Renal cortical epithelial cell (primary cell): ENCODE measurements at regions not wholly inside any gene's neighbourhood (a gene's known extent, or its start where the extent isn't known, plus 50 kb on each side); places are given as distances from the start of the nearest gene placed in this dataset.
A peak's percentile ranks its signal among the peaks of the same experiment; 100 is the strongest.

Experiments used
- DNase-seq: peaks from one replicate; pipeline ENCODE4 v3.0.0-alpha.2; 2011; ENCODE audit warnings: low read depth

DNA sequence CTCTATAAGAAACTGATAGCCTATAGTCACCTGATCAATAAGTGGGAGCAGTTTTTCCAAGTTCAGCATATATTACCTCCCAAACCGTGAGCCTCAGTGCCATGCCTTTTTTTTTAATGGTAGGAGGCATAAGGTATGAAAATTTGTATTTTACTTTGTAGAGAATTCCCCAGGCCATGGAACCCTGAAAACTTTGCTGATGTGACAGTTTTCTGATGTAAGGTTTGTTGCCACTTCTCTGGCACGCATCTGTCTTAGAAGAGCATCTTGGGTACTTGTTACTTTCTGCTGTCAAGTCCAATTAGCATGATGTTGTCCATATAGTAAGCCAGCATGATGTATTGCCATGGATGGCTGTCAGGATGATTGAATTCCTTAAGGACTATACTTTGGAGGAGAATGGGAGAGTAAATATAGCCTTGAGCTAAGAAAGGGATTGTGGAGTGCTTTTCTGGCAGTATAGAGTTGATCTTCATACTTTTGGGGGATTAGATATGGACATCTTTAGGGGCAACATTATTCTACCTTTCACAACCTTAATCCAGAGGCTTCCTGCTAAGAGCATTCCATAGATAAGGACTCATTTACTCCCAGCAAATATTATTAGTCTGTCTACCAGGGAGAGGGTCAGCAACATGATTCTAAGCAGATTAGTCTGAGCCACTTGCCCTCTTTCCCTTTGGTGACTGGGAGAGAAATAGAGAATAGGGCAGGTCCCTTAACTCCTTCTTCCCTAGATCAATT is 389.6 kb downstream of the YTHDC2 start:
- no peak for DNase-seq

DNA sequence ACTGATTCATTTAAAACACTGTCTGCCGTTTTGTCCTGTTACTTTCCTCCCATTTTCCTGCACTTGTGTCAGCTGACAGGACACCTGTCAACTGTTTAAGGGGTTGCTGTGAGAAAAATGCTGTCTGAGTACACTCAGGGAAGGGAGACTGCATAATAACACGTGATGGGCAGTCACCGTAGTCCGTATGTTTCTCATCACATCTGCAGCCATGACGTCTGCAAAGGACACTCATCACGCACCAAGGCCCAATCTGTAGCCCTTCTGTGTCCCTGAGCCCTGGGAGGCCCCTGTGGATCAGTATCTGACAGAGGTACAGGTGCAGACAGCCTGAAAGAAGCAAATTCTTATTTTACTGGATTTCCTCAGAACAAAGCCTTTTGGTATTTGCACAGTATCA is 396.3 kb downstream of the YTHDC2 start:
- DNase-seq, result no peak

DNA sequence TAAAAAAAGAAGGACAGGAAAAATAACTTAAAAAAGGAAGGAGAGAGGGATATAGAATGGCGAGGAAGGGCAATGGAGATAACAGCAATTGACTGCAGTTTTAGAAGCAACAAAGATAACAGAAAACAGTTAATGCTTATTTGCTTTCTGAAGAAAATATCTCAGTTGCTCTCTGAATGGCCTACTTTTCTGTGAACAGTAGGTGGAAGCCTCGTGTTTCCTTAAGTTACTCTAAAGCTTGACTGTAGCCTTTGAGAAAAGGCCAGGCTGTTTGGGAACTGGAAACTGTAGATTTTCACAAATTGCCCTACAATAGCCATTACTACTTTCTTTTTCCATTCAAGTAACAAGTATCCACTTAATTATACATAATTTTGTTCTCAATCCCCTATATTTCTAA is 404.5 kb downstream of the YTHDC2 start:
- no peak for DNase-seq

DNA sequence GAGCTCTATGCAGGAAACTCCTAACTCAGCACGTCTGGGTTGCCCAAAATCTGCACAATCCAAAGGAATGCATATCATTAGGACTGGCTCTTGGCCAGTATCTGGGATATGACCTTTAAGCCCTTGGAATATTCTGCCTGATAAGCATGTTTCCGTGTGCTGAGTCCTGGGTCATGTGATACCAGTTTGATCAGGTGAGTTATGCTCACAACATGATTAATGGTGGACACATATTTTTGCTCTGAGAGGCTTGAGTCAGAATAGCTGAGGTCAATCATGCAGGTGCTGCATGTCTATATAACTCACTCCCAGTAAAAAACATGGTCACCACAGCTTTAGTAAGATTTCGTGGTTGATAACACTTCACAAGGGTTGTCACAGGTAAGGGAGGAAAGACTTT is 408.8 kb downstream of the YTHDC2 start:
- peak; percentile 10 for DNase-seq

DNA sequence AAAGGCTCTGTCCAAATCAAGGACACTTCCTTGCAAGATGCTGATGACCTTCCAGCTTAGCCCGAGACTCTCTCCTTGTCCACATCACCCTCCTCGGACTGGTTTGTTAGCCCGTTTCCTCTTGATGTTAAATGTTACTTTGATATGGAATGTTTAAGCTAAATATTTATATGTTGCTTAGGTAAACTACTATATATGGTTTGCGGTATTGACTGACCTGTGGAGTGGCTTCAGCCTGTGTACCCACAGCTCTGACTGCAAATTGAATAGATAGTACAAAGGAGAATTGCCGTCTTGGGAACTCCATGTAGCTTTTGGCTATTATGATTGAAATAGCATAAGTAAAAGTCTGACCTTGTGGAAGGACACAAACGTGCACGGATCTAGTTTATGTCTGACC is 422.0 kb downstream of the YTHDC2 start:
- DNase-seq, result no peak

DNA sequence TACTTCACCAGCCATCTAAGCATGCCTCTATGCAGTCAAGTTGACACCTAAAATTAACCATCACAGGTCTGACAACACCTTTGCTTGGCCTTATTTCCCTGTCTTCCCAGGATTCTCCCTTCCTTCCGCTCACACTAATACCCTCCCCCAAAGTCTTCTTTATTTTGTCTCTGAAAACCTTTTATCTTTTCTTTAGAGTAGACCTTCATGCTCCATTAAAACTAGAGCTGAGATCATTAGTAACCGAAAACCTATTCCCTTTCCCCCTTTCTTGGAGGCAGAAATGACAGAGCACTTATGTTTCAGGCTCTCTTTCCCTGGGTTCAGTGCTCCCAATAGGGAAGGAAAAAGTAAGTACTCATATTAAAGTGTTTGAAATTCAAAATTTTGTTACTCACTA is 423.8 kb downstream of the YTHDC2 start:
- DNase-seq, result no peak

DNA sequence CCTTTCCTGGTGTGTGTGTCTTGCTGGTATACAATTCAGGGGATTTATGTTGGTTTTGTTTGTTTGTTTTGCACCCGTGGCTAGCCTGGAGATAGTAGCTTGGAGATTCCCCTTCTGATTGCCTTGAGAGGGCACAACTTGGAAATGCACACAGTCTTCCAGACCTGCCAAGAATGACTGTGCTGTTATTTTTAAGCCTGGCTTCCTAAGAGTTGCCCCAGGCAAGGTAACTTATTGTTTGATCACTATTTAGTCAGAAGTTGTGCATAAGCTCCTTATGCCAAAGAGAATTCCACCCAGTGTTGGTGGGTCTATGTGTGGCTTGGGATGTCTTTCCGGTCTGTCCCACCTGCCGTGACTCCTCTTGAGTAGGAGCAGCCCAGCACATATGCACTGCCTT is 421.9 kb upstream of the KCNN2 start:
- no peak for DNase-seq

DNA sequence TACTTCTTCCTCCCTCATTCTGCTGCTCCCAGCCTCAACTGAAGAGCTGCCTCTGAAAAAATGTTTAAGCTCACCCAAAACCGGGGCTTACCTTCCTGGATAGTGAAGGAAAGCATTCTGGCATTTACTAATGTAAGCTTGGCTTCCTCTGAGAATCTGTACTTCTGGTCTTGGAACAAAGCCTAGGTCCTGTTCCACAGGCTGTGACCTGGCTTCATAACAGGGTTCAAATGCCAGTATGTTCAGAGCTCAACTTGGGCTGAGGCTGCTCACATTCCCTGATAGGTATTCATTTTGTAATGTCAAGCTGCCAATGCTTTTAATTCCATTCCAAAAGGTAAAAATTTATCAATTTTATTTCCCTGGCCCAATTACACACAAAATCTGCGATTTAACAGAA is 411.7 kb upstream of the KCNN2 start:
- no peak for DNase-seq

DNA sequence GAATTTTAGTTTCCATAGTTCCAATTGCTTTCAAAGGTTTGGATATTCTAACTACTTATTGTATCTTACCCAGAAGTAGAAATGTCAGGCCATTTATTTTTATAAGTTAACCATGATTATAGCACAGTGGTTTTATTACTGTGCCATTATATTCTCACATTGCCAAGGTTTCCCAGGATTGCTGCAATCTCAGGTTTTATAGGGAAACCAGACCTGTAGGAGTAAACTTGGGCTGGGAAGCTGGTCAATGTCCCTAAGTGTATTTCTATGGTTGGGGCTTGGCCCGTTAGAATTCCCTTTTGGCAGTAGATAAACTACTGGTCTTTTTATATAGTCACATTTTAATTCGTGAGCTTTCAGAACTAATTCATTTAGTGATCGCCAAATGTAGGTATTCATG is 396.6 kb upstream of the KCNN2 start:
- no peak for DNase-seq

DNA sequence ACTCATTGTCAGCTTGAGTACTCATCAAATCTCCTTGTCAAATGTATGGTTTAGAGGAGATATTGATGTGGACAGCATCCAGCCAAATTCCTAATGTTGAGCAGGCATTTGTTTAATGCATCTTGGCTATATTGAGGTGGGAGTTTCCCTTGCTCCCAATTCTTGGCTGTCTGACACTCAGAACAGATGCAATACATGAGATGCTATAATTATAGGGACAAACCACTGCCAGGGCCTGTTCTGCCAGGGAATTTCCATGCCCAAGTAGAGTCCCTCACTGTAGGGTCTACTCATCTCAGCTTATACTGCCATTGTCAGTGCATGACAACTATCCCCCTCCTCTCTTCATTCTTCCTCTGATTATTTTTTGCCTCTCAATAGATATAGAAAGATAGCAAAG is 392.0 kb upstream of the KCNN2 start:
- DNase-seq, result no peak

DNA sequence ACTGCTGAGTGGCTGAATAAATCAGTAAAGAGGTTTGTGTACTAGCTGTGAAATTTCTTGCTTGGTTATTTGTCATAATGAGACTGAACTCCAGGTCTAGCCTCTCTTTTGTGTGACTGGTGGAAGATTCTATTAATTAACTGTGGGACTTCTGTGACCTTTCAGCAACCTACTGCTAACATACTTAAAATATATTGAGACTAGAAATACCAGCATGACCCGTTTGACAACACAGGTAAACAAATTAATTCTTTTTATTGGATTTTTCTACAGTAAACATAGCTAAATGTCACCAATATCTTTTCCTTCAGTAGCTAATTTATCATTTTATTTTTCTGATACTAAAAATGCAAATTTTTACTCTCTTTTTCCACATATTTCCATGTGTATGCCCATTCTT is 390.4 kb upstream of the KCNN2 start:
- no peak for DNase-seq

DNA sequence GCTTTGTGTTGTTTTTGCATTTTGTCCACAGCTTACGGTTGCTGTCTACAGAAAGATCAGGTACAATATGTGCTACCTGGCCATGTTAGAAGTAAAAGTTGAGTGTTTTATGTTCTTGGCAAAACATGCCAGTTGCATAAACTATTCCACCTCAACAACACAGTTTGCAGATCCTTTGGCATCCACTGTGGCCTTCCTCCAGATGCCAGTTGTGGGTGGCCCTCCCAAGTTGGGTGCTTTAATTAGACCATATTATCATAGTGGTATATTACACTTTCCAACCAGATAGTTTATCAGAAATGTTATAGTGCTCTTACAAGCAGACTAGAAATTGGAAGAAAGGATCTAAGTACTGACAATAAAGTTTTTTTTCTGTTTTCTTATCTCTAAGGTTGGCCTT is 386.9 kb upstream of the KCNN2 start:
- DNase-seq, result no peak

DNA sequence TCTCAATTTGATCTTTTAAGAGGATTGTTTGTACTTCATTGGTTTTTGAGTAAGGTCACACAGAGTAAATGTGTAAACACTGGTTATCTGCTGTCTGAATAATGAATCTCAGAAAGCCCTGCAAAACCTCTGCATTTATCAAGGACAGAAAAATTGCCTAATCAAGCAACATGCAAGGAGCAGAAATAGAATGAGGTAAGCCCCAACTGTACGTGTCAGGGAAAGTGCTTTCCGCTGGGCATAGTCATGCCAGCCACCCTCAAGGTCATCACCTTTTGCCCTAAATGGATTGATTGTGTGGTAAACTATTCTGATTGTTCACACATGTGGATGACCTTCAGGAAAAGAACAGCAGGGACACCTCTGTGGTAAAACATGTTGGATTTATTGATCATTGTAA is 376.9 kb upstream of the KCNN2 start:
- no peak for DNase-seq

DNA sequence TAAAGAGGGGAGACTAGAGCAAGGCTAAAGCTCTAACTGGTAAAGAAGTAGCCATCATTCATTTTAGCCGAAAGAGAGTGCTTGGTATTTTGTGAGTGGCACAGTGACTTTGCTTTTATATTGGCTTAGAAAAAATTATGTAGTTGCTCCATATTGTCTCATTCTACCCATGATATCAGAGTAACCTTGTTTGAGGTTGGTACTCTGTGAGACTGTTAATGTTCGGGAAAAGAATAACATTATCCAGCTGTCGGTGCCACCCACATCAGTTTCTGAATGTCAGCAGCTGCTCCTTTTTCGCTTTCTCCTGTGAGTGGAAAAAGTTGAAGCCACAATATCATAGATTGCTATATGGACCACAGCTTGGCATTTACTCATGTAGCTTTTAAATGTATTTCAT is 376.4 kb upstream of the KCNN2 start:
- no peak for DNase-seq

DNA sequence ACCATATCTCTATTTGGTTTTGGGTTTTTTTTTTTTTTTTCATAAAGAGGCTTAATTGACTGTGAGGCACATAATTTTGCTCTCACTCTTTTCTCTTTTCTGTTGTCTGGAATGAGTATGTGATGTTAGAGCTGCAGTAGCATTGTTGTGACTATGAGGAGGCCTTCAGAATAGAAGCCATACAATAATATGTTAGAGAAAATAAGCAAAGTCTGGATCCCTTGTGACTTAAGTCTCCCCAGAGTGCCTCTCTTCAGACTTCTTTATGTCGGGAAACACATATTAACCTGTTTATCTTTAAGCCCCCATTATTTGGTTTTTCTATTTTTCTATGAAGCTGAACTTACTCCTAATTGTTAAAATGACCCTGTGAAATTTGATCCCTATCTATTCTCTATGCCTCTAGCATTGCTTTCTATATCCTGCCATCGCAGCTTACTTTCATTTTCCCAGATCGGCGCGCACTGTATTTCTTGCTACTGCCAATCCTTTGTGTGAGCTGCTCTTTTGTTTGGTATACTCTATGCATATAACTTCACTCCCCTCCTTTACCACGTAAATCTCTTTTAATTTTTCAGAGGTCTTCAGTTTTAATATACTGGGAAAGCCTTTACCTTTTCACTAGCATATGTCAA is 372.5 kb upstream of the KCNN2 start:
- DNase-seq, result no peak

DNA sequence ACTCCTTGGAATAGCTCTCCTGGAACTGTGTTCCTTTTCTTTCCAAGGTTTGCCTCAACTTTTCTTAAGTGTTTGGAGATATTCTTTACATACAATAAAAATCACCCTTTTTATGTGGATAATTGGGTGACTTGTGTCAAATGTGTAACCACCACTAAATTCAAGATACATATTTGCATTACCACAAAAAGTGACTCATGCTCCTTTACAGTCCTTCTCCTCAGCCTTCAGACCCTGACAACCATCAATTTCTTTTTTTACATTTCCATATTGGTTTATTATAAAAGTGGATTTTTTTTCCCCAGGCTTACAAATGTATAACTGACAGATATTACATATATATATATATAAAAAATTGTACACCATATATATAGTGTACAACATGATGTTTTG is 372.0 kb upstream of the KCNN2 start:
- no peak for DNase-seq

DNA sequence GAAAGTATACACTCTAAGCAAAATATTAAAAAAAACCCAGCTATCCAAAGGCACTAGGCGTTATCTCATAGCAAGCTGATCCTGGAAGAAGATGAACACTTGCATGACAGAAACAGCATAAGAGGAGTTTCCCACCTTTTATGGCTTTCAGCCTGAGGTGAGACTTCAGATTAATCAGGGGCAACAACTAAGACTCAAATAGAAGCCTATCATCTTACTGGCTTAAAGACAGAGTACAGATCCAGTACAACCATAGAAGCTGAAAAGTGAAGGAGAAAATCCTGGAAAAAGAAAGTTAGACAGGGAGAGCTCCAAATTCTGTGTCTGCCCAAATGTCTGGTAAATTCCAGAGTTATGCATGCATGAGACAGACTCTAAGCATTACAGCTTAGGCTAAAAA is 360.8 kb upstream of the KCNN2 start:
- DNase-seq, result no peak

DNA sequence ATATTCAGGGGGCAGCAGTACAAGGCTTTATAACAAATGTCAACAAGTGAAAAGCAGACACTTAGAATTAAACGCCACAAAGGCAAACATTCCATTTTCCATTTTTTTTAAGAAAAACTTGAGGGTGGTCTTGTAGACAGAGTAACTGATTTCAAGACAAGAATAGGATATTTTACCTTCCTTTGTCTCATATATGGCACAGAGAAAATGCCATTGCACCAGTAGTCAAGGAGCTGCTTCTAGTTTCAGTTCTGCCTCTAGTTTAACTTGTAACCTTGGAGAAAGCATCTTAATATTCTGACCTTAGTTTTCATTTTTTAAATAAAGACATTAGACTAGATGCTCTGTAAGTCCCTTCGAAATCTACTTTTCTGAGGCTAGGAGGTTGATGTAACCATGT is 355.3 kb upstream of the KCNN2 start:
- DNase-seq, result no peak

DNA sequence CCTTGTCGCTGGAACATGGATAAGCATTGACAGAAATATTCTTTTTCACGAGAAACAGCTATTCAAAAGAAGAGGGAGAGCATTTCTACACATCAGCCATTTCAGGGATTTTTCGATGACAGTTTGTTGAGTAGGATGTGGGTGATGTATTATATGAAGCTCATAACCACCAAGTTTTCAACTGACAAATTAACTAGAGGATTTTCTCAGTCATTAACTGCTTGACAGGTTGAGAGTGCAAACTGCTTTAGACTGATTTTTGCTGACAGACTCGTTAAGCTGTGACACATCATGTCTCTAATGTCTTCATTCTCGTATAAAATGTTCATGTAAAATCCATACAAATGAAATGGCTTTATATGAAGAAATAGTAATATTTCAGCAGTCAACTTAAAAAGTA is 354.2 kb upstream of the KCNN2 start:
- DNase-seq, result no peak

DNA sequence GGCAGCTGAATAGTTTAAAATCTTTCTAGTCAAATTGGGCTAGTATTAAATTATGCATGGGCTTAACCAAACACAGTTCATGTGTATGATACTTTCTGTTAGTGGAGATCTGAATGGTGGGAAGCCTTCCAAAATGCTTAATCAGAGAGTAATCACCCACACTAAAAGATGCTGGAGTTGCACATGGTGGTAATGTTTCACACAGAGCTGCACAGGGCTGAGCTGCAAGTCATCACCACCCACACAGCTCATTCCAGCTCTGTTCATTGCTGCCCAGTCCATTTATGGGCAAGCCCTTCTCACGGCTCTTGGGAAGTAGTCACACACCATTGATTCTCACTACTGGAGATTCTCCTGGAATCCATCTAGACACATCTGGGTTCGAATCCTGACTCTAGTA is 351.5 kb upstream of the KCNN2 start:
- peak; percentile 44 for DNase-seq

DNA sequence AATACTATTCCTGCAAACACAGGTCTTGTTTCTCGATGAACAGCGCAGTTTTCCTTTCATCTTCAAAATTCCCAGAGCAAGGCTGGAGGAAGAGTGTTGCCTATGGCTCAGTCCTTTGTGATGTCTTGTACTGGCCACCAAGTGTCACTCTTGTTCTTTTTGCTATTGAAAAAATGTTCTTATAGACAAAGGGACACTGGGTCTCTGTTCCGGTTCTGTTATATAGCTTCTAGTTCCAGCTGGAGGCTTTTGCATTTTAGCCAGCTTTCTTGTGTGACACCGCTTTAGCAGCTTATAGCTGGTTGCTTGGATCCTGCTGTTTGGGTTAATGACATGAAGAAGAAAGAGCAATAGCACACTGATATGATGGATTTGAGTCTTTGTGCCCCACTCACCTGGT is 343.7 kb upstream of the KCNN2 start:
- DNase-seq, result no peak

DNA sequence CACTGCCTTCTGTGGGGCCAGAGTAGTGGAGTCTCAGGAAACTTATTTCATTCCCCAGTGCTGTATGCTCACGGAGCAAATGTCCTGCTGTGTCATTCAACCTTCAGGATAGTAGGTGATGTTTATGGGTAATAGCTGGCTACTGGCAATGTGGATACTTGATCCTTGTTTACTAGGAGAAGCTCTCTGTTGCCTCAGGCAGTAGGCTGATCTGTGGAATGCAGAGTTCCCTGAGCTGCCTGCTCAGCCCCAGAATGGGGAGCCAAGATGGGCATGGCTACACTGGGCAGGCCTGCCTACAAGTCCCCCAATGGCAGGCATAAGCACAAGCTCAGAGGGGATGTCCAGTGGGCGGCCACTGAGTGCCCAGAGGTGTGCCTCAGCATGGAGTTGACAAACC is 323.1 kb upstream of the KCNN2 start:
- DNase-seq, result no peak

DNA sequence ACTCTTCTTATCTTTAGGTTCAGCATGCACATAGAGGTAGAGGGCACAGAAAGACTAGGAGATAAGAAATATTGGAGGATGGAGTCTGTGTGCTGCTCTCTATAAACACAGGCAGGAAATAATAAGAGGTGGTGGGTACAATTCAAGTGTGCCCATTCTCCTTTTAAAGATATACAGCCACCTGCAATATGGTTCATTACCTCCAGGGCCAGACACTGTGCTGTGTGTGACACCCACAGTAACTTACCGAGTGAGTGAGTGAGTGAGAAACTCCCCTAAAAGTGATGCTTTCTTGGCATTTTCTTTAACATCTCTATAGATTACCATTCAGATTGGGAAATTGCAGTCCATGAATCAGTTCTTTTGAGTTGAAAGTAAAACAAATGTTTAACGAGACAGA is 311.8 kb upstream of the KCNN2 start:
- no peak for DNase-seq

DNA sequence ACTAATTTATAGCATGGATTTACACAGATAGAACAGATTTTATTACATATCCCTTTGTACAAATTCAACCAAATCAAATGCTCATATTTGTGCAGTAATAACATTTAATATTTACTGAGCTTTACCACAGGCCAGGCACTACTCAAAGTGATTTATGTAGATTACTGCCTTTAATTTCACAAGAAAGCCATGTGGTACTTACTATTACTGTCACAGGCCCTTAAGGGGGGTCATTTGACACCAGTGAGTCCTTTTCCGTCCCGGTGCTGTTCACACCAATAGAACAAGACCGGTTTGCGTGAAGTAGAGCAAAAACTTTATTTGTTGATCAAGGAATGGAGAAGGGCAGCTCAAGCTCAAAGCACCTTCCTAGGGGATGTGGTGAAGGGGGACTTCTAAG is 308.5 kb upstream of the KCNN2 start:
- no peak for DNase-seq
